Skeletal muscle satellite cell (primary cell): ENCODE measurements at regions not wholly inside any gene's neighbourhood (a gene's known extent, or its start where the extent isn't known, plus 50 kb on each side); places are given as distances from the start of the nearest gene placed in this dataset.

Source experiments
- H3K27me3 ChIP-seq: 2 replicates; pipeline ENCODE4 v1.7.0; 2013; ENCODE audit warnings: low read length; ENCODE audit not compliant: control insufficient read depth, insufficient read depth
- H3K36me3 ChIP-seq: 2 replicates; pipeline ENCODE4 v1.7.0; 2013; ENCODE audit warnings: mild to moderate bottlenecking, control low read depth, low read length; ENCODE audit not compliant: insufficient read depth
- H3K4me1 ChIP-seq: 2 replicates; pipeline ENCODE4 v1.7.0; 2013; ENCODE audit warnings: low read length; ENCODE audit not compliant: control insufficient read depth, insufficient read depth
- H3K4me2 ChIP-seq: 2 replicates; pipeline ENCODE4 v1.7.0; 2013; ENCODE audit warnings: mild to moderate bottlenecking, low read length
- H3K4me3 ChIP-seq: 2 replicates; pipeline ENCODE4 v1.7.0; 2013; ENCODE audit warnings: low read length
- H3K9ac ChIP-seq: 2 replicates; pipeline ENCODE4 v1.7.0; 2013; ENCODE audit warnings: mild to moderate bottlenecking, low read depth, low read length, moderate library complexity
- H3K9me3 ChIP-seq: replicated peaks from 2 replicates; pipeline ENCODE4 v1.7.0; 2013; ENCODE audit warnings: mild to moderate bottlenecking, control low read depth, low read length

- no peaks in the 10 kb centered on the region for H3K36me3 ChIP-seq
- H3K4me3 ChIP-seq, result no peak overlapping the region
- no peaks in the 10 kb centered on the region for H3K27me3 ChIP-seq
- no peaks in the 10 kb centered on the region for H3K9me3 ChIP-seq
- H3K4me1 ChIP-seq, result no peaks in the 10 kb centered on the region
- H3K9ac ChIP-seq, result no peak overlapping the region
- no peak overlapping the region for H3K4me2 ChIP-seq
These were observed 319.1 kb downstream of the ANXA1 start for GRCh38 chr9:73470766-73471165.

DNA sequence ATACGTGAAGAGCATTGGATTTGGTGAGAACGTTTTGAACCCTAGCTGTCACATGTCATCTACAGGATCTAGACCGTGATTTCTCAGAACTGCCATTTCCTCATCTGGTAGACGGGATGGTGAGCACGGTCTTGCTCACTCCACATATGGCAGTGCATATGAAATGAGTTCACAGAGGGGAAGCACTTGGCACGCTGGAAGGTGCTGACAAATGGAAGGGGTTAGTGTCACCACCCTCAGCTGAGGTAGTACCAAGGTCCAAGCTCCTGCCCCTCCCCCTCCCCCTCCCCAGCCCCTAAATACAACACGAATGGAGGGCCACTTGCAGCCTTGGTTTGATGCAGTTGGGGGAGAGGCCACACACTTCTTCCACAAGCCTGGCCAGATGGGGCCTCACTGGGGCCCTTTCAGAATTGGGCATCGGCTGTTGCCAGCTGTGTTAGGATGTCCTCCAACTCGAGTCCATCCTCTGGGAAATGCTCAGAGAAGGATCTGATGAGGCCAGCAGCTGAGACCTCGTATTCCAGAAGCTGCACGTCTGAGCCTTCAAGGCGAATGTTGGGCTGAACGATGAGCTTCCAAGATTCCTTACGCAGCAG lies 322.4 kb downstream of the ANXA1 start:
- no peaks in the 10 kb centered on the region for H3K36me3 ChIP-seq
- H3K4me2 ChIP-seq, result no peak overlapping the region
- no peaks in the 10 kb centered on the region for H3K27me3 ChIP-seq
- H3K9ac ChIP-seq, result no peak overlapping the region
- no peaks in the 10 kb centered on the region for H3K9me3 ChIP-seq
- no peak overlapping the region for H3K4me3 ChIP-seq
- H3K4me1 ChIP-seq, result no peaks in the 10 kb centered on the region

DNA sequence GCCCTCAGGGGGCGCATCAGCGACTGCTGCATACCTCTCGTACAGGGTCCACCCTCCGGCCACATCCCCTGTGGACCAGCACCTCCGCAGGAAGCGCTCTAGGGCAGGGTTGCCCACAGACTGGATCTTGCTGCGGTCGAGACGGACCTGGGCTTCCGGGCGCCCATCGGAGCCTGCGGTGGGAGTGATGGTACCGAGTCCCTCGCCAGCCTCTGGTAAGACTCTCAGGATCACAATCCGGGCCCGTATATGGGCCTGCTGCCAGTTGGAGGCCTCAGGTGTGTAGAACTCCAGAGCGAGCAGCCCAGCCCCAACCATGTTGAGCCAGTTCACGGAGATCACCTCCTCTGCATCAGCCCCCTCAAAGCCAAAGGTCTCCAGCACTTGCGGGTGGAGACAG lies 323.0 kb downstream of the ANXA1 start:
- no peaks in the 10 kb centered on the region for H3K4me1 ChIP-seq
- H3K9me3 ChIP-seq, result no peaks in the 10 kb centered on the region
- H3K27me3 ChIP-seq, result no peaks in the 10 kb centered on the region
- H3K4me3 ChIP-seq, result no peak overlapping the region
- no peak overlapping the region for H3K4me2 ChIP-seq
- H3K9ac ChIP-seq, result no peak overlapping the region
- no peaks in the 10 kb centered on the region for H3K36me3 ChIP-seq

GRCh38 chr9:73494894-73495293 lies 343.2 kb downstream of the ANXA1 start:
- no peaks in the 10 kb centered on the region for H3K27me3 ChIP-seq
- no peaks in the 10 kb centered on the region for H3K9me3 ChIP-seq
- no peak overlapping the region for H3K4me3 ChIP-seq
- no peak overlapping the region for H3K9ac ChIP-seq
- H3K36me3 ChIP-seq, result no peaks in the 10 kb centered on the region
- no peak overlapping the region for H3K4me2 ChIP-seq
- H3K4me1 ChIP-seq, result no peaks in the 10 kb centered on the region

- H3K27me3 ChIP-seq, result peaks cover 2% of the 10 kb centered on the region
- H3K4me3 ChIP-seq, result no peak overlapping the region
- H3K9me3 ChIP-seq, result no peaks in the 10 kb centered on the region
- H3K4me1 ChIP-seq, result no peaks in the 10 kb centered on the region
- H3K9ac ChIP-seq, result no peak overlapping the region
- no peaks in the 10 kb centered on the region for H3K36me3 ChIP-seq
- no peak overlapping the region for H3K4me2 ChIP-seq
These were observed 346.1 kb downstream of the ANXA1 start for GRCh38 chr9:73497796-73498195.

- Histone ChIP-seq H3K9me3 (no peaks in the 10 kb centered on the region), H3K4me1 (no peaks in the 10 kb centered on the region), H3K27me3 (peaks cover 4% of the 10 kb centered on the region), H3K36me3 (no peaks in the 10 kb centered on the region), H3K9ac (no peak overlapping the region), H3K4me3 (no peak overlapping the region), H3K4me2 (no peak overlapping the region)
These were observed 363.6 kb downstream of the ANXA1 start for GRCh38 chr9:73515216-73515615.

GRCh38 chr9:73523391-73523790 lies 371.7 kb downstream of the ANXA1 start:
- Histone ChIP-seq H3K27me3 (no peaks in the 10 kb centered on the region), H3K9me3 (no peaks in the 10 kb centered on the region), H3K9ac (no peak overlapping the region), H3K4me1 (no peaks in the 10 kb centered on the region), H3K4me3 (no peak overlapping the region), H3K36me3 (no peaks in the 10 kb centered on the region), H3K4me2 (no peak overlapping the region)

DNA sequence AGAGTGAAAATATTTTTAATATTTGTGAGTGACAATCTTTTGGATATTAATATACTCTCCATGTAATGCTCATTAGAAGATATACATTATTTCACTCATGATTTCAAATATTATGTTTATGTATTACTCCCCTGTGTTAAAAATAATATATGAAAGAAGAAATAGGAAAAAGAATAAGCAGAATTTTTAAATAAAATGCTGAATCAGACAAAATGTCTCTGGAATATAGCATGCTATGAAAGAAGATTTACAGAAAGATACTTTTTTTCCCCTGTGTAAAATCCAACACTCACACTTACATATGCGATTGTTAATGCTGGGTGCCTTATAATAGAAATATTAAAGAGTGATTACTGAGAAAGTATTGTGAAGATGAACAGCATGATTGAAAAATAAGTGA lies 373.7 kb downstream of the ANXA1 start:
- no peak overlapping the region for H3K9ac ChIP-seq

GRCh38 chr9:73527521-73527920 lies 375.9 kb downstream of the ANXA1 start:
- Histone ChIP-seq H3K36me3 (no peaks in the 10 kb centered on the region), H3K4me2 (no peak overlapping the region), H3K4me3 (no peak overlapping the region)

More for the DNA sequence above, 373.7 kb downstream of the ANXA1 start:
- H3K36me3 ChIP-seq, result no peaks in the 10 kb centered on the region
- no peak overlapping the region for H3K4me3 ChIP-seq
- no peak overlapping the region for H3K4me2 ChIP-seq
- no peaks in the 10 kb centered on the region for H3K27me3 ChIP-seq
- H3K4me1 ChIP-seq, result no peaks in the 10 kb centered on the region
- no peaks in the 10 kb centered on the region for H3K9me3 ChIP-seq

GRCh38 chr9:73528926-73529325 lies 377.3 kb downstream of the ANXA1 start:
- H3K4me1 ChIP-seq, result no peaks in the 10 kb centered on the region
- H3K9ac ChIP-seq, result no peak overlapping the region
- no peak overlapping the region for H3K4me3 ChIP-seq
- H3K36me3 ChIP-seq, result no peaks in the 10 kb centered on the region
- no peaks in the 10 kb centered on the region for H3K27me3 ChIP-seq
- H3K9me3 ChIP-seq, result no peaks in the 10 kb centered on the region
- no peak overlapping the region for H3K4me2 ChIP-seq

More at GRCh38 chr9:73527521-73527920, 375.9 kb downstream of the ANXA1 start:
- H3K9ac ChIP-seq, result no peak overlapping the region
- H3K9me3 ChIP-seq, result no peaks in the 10 kb centered on the region
- no peaks in the 10 kb centered on the region for H3K4me1 ChIP-seq
- no peaks in the 10 kb centered on the region for H3K27me3 ChIP-seq

- no peak overlapping the region for H3K4me3 ChIP-seq
- no peaks in the 10 kb centered on the region for H3K9me3 ChIP-seq
These were observed 378.0 kb downstream of the ANXA1 start for GRCh38 chr9:73529666-73530065.

GRCh38 chr9:73531051-73531532 lies 379.4 kb downstream of the ANXA1 start:
- H3K4me1 ChIP-seq, result no peaks in the 10 kb centered on the region
- no peaks in the 10 kb centered on the region for H3K36me3 ChIP-seq
- no peaks in the 10 kb centered on the region for H3K9me3 ChIP-seq
- H3K27me3 ChIP-seq, result no peaks in the 10 kb centered on the region
- H3K9ac ChIP-seq, result no peak overlapping the region
- H3K4me2 ChIP-seq, result no peak overlapping the region
- H3K4me3 ChIP-seq, result no peak overlapping the region

More at GRCh38 chr9:73529666-73530065, 378.0 kb downstream of the ANXA1 start:
- H3K4me2 ChIP-seq, result no peak overlapping the region
- no peaks in the 10 kb centered on the region for H3K27me3 ChIP-seq
- H3K4me1 ChIP-seq, result no peaks in the 10 kb centered on the region
- H3K36me3 ChIP-seq, result no peaks in the 10 kb centered on the region
- H3K9ac ChIP-seq, result no peak overlapping the region
